Vagina (tissue), 2 donors: ENCODE measurements at regions not wholly inside any gene's neighbourhood (a gene's known extent, or its start where the extent isn't known, plus 50 kb on each side); places are given as distances from the start of the nearest gene placed in this dataset.

Experiments used
- POLR2A ChIP-seq, 2 donors: fragments of 450-650 bp; IDR thresholded peaks; one replicate each; pipeline ENCODE4 v1.6.1; 2017; ENCODE audit warnings: antibody characterized with exemption in 2 of 2, mild to moderate bottlenecking in 2 of 2, moderate library complexity in 2 of 2
- TF ChIP-seq, protein P1 (sequence below), 3 experiments: fragments of 450-650 bp in 2 of 3; fragments of 200-600 bp in 1 of 3; sonication (generic) in 1 of 3; IDR thresholded peaks; one replicate each; pipeline ENCODE4 v1.5.1; 2017 to 2019; ENCODE audit warnings: antibody characterized with exemption in 3 of 3, mild to moderate bottlenecking in 2 of 3, moderate library complexity in 2 of 3

DNA sequence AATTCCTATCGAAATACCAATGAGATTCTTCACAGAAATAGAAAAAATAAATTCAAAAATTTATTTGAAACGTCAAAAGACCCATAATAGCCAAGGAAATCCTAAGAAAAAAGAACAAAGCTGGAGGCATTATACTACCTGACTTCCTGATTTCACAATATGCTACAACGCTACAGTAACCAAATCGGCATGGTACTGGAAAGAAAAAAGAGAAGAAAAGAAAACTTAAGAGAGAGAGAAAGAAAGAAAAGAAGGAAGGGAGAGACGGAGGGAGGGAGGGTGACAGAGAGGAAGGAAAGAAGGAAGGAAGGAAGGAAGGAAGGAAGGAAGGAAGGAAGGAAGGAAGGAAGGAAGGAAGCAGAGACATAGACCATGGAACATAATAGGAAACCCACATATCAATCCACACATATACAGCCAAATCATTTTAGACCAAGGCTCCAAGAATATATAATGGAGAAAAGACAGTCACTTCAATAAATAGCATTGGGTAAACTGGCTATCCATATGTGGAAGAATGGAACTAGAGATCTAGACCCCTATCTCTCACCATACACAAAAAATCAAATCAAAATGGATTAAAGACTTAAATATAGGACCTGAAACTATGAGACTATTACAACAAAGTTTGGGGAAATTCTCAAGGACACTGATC, 118.6 kb upstream of the CNTN4 start:
- TF ChIP-seq, protein P1, sequence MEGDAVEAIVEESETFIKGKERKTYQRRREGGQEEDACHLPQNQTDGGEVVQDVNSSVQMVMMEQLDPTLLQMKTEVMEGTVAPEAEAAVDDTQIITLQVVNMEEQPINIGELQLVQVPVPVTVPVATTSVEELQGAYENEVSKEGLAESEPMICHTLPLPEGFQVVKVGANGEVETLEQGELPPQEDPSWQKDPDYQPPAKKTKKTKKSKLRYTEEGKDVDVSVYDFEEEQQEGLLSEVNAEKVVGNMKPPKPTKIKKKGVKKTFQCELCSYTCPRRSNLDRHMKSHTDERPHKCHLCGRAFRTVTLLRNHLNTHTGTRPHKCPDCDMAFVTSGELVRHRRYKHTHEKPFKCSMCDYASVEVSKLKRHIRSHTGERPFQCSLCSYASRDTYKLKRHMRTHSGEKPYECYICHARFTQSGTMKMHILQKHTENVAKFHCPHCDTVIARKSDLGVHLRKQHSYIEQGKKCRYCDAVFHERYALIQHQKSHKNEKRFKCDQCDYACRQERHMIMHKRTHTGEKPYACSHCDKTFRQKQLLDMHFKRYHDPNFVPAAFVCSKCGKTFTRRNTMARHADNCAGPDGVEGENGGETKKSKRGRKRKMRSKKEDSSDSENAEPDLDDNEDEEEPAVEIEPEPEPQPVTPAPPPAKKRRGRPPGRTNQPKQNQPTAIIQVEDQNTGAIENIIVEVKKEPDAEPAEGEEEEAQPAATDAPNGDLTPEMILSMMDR (IDR thresholded peaks at IDR 0.05), result no peak
- TF ChIP-seq POLR2A (IDR thresholded peaks at IDR 0.05), result no peak
